HG03439 (cell line): ENCODE measurements at regions not wholly inside any gene's neighbourhood (a gene's known extent, or its start where the extent isn't known, plus 50 kb on each side); places are given as distances from the start of the nearest gene placed in this dataset.
"Not testable (repeated sequence)": the region's sequence is repeated elsewhere in the genome, so short reads cannot be mapped to it uniquely, and the experiment has no call there.

ENCODE experiments used
- ATAC-seq: cut with Tn5 transposase; IDR thresholded peaks from one replicate; pipeline ENCODE4 v1.9.1; 2021; ENCODE audit warnings: mild to moderate bottlenecking, moderate library complexity; ENCODE audit not compliant: unreplicated experiment

GRCh38 chr3:115385774-115386730, 237.3 kb upstream of the GAP43 start:
- no peak for ATAC-seq

DNA sequence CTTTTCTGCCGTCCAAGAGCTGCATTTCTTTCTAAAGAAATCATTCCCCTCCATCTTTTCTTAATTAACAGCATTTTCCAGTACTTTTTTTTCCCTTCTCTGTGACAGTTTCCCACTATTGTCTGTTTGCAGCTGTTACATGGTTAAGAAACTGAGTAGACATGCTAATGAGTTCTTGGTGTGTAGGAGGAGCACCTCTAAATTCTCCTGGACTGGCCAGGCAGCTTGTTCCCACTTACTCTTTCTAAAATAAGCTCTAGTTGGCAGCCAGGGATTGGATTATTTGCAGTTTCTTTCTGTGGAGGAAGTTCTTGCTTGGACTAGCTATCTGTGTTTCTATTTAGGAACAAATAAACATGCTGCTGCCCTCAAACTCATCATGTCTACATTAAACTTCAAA, 235.1 kb upstream of the GAP43 start:
- no peak for ATAC-seq

DNA sequence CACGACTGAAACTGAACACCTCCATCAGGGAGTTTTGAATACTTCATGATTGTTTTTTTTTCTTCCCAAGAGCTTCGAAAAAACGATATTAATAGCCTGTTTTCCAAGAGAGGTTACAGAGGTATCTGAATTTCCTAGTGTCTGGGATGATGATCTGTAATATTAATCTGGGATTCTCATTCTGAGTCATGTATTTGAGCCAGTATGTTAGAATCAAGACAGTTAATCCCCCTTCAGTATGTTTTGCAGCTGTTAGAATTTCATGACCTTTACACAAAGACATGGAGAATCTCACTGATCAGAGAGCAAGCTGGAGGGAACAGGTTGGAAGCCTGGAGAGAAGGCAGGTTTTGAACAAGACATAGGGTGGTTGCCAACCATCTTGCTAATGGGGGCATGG, 234.5 kb upstream of the GAP43 start:
- ATAC-seq, result no peak

- no peak for ATAC-seq
These were observed 226.5 kb upstream of the GAP43 start for GRCh38 chr3:115396801-115397200.

GRCh38 chr3:115397433-115397832, 225.9 kb upstream of the GAP43 start:
- no peak for ATAC-seq

DNA sequence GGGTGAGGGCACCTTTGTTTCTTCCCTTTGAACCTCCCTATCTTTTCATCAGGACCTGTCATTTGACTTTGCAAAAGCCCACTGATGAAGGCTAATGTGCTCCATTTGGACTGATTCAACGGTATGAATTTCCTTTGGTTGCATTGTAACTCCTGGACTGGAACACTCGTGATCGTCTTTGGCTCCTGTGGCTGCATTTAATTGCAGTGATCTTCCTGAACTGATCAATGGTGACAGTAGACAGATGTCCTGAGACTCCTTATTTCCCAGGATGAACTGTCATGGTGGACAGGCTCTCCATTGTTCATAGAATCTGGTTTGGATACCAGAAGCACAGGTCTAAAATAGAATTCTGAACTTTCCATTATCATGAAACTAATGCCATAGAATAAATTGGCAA, 224.8 kb upstream of the GAP43 start:
- ATAC-seq, result no peak

DNA sequence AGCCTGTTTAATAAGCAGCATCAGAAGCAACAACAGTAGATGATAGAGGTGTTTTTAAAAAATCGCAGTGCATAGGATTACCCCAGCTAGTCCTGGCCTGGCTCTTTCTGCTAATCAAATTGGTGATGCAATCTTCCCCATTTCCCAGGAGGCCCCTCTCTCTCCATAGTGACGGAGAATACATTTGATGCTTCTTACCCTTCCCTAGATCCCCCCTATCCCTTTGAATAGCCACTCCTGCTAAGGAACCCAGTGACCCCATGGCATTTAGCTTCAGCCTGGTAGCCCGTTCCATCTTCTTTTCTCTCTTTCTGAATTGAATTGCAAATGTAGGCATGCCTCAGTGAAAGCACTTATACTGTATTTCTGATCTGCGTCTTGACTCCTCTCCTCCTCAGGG, 223.6 kb upstream of the GAP43 start:
- no peak for ATAC-seq

- no peak for ATAC-seq
These were observed 222.0 kb upstream of the GAP43 start for GRCh38 chr3:115401298-115401697.

DNA sequence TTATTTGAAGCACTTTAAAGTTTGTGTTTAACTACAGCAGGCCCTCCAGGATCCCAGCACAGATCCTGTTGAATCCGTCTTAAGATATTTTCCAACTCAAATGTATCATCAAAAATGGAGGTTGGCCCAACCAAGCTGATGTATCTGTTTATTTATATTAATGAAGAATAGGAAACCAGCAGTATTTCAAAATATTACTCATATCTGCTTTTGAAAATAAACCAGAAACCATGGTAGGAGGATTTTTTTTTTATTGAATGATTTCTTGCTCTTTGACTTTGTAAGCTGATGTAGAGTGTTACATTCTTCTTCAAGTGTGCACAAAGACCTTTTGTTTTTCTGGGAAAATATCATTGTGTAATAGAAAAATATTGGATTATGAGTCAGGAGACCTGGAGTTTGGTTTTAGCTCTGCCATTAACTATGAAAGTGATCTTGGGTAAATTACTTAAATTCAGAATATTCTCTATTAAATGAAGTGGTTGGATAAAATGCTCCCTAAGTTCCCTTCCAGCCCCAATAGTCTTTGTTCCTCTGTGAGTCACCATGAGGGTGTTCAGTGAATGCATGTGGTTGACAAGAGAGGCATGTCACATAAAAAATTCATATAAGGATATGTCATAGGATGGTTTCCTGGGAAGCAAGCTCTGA, 221.3 kb upstream of the GAP43 start:
- no peak for ATAC-seq

GRCh38 chr3:115402651-115403050, 220.7 kb upstream of the GAP43 start:
- no peak for ATAC-seq

DNA sequence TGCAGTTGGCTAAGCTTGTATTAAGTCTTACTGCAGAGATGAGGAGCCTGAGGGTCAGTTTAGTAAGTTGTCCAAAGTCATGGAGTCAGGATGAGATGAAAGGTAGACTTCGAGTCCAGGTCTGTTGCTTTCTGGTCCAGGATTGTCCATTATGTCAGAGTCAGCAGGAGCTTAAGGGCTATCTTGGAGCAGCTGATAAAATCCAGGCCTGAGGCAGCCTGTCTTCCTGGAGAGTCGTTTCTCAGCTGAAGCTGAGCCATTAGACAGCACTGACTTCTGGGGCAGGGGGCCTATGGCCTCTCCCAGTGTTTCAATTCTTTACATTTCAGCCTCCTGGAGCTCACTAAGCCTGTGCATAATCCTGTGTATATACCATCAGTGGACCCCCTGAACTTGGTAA, 219.5 kb upstream of the GAP43 start:
- no peak for ATAC-seq

DNA sequence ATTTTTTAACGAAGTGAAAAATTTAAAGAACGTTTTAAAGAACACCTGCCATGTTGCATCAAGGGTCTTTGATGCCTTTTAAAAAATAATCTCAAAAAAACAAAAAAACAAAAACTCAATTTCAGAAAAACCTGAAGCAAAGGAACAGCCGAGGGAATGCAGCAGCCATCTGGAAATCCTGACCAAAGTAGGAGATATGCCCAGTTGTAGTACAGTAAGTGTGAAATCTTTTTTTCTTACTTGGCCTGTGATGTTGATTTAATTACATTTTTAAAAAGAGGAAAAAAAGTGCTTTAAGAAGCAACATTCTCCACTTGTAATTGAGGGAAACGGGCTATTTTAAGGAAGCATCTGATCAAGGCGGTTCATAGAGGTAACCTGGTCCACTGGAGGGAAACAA, 213.7 kb upstream of the GAP43 start:
- no peak for ATAC-seq

GRCh38 chr3:115414610-115415009, 208.7 kb upstream of the GAP43 start:
- not testable (repeated sequence) for ATAC-seq

DNA sequence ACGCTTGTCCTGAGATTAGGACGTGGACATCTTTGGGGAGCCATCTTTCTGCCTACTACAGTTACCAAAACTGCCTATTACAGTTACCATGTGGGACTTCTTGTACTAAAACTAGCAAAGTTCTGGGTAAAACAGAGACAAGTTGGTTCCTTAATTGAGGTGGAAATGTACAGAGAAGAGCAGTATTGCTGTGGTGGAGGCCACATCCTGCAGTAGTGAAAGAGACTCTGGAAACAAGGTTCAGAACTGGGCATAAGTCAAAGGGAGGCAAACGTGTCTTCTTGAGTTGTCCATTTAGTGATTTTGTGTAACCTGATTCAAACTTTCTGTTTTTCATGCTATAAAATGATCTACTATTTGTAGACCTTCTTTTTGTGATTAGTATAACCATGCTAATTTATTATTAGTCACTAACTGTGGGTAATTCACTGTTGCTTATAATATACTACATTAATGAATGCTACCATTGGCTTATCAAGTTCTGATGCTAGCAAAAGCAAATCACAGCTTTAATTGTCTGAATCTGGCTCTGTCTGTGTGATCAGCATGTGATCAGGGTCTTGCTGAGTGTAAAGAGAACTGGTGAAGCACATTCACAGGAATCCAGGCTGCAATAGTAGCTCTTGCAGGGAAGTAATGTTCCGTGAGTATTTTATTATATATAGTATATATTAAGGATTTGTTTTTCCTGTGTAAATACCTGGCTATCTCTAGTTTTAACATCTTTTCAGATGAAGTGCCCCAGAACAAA, 207.9 kb upstream of the GAP43 start:
- no peak for ATAC-seq

- no peak for ATAC-seq
These were observed 204.7 kb upstream of the GAP43 start for GRCh38 chr3:115418583-115418982.

DNA sequence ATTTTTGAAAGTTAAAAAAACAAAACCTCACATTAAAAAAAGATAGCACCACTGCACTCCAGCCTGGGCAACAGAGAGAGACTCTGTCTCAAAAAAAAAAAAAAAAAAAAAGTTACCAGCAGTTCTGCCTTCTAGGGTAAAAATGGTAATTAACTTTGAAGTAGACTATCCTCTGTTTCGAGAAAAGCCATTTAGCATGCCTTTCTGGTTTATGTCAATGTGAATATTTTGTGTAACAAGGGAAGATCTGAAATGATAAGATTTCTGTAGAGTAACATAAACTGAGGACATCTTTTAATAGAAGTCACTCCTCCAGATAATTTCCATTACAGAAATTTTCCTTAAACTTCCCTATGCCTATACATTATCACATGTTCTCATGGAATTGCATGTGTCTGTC, 203.2 kb upstream of the GAP43 start:
- no peak for ATAC-seq

GRCh38 chr3:115423170-115423569, 200.1 kb upstream of the GAP43 start:
- ATAC-seq, result no peak

DNA sequence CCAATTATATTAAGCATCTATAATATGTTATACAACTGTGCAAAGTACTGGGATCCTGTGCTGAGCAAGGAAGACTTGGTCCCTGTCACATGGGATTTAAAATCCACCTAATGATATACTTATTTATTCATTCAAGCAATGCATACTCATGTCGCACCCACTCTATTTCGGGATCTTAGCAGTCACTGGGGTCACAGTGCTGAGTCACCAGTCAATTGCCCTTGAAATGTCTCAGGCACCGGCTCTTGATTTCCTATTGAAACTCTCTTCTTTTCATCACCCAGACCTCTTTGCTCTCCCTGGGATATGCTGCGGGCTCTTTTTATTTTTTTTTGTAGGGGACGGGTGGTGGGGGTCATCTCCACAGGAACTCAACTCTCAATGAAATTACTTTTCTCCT, 194.5 kb upstream of the GAP43 start:
- no peak for ATAC-seq

DNA sequence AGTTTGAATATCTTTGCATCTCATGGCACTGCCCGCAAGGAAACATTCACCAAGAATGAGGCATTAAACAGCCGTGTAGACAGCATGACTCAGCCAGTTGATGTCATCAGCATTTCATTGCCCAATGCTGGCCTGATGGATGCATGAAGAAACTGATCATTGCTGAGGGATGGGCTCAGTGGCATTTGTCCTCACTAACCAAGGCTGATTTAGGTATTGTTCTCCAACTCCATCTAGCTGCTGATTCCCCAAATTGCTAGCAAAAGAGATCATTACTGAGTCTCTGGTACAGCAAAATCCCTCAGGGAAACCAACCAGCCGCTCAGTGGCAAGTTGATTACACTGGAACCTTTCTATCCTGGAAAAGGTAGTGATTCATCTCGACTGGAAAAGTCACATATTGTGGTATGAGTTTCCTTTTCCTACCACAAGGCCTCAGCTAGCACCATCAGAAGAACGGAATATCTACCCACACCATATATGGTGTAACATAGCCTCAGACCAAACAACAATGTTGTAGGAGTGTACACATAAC, 186.5 kb upstream of the GAP43 start:
- no peak for ATAC-seq

GRCh38 chr3:115438799-115439198, 184.5 kb upstream of the GAP43 start:
- no peak for ATAC-seq

GRCh38 chr3:115445559-115445958, 177.8 kb upstream of the GAP43 start:
- ATAC-seq, result no peak
